ENCODE measurements at regions not wholly inside any gene's neighbourhood (a gene's known extent, or its start where the extent isn't known, plus 50 kb on each side); places are given as distances from the start of the nearest gene placed in this dataset.
A peak's percentile ranks its signal among the peaks of the same experiment; 100 is the strongest.
"Not testable (repeated sequence)": the region's sequence is repeated elsewhere in the genome, so short reads cannot be mapped to it uniquely, and the experiment has no call there.

GRCh38 chr14:40096968-40097367, 664.7 kb upstream of the FBXO33 start:
- DNase-seq = no peak

- DNase-seq = no peak
Observed at GRCh38 chr14:40093800-40094199, 661.6 kb upstream of the FBXO33 start.

- DNase-seq = no peak
Observed at GRCh38 chr14:40074169-40074568, 641.9 kb upstream of the FBXO33 start.

- peak; percentile 1 for DNase-seq
Observed at GRCh38 chr14:40072175-40072574, 639.9 kb upstream of the FBXO33 start.

- peak; percentile 18 for DNase-seq
Observed at GRCh38 chr14:40058901-40059897, 627.0 kb upstream of the FBXO33 start.

- no peak for DNase-seq
Observed at GRCh38 chr14:40053416-40053815, 621.2 kb upstream of the FBXO33 start.

- no peak for DNase-seq
Observed at GRCh38 chr14:40028991-40029390, 596.8 kb upstream of the FBXO33 start.

GRCh38 chr14:40025101-40025500, 592.9 kb upstream of the FBXO33 start:
- DNase-seq = no peak

- DNase-seq = no peak
Observed at GRCh38 chr14:40010961-40011360, 578.7 kb upstream of the FBXO33 start.

GRCh38 chr14:40009771-40010170, 577.5 kb upstream of the FBXO33 start:
- no peak for DNase-seq

GRCh38 chr14:40008345-40008744, 576.1 kb upstream of the FBXO33 start:
- DNase-seq = not testable (repeated sequence)

- DNase-seq = peak; percentile 33
Observed at GRCh38 chr14:40004871-40005500, 572.8 kb upstream of the FBXO33 start.

- DNase-seq = no peak
Observed at GRCh38 chr14:40003773-40004172, 571.5 kb upstream of the FBXO33 start.

- DNase-seq = no peak
Observed at GRCh38 chr14:39998854-39999253, 566.6 kb upstream of the FBXO33 start.

GRCh38 chr14:39998114-39998513, 565.9 kb upstream of the FBXO33 start:
- DNase-seq = no peak

- no peak for DNase-seq
Observed at GRCh38 chr14:39991041-39991440, 558.8 kb upstream of the FBXO33 start.

GRCh38 chr14:39988939-39989338, 556.7 kb upstream of the FBXO33 start:
- DNase-seq = peak; percentile 69

- DNase-seq = no peak
Observed at GRCh38 chr14:39984323-39984722, 552.1 kb upstream of the FBXO33 start.

- no peak for DNase-seq
Observed at GRCh38 chr14:39977198-39977597, 545.0 kb upstream of the FBXO33 start.

- no peak for DNase-seq
Observed at GRCh38 chr14:39974036-39974435, 541.8 kb upstream of the FBXO33 start.

- no peak for DNase-seq
Observed at GRCh38 chr14:39972704-39973103, 540.5 kb upstream of the FBXO33 start.

- DNase-seq = no peak
Observed at GRCh38 chr14:39967885-39968284, 535.7 kb upstream of the FBXO33 start.

- no peak for DNase-seq
Observed at GRCh38 chr14:39957987-39958386, 525.8 kb upstream of the FBXO33 start.

- peak; percentile 63 for DNase-seq
Observed at GRCh38 chr14:39957290-39957689, 525.1 kb upstream of the FBXO33 start.
